ENCODE measurements at regions not wholly inside any gene's neighbourhood (a gene's known extent, or its start where the extent isn't known, plus 50 kb on each side); places are given as distances from the start of the nearest gene placed in this dataset.

DNA sequence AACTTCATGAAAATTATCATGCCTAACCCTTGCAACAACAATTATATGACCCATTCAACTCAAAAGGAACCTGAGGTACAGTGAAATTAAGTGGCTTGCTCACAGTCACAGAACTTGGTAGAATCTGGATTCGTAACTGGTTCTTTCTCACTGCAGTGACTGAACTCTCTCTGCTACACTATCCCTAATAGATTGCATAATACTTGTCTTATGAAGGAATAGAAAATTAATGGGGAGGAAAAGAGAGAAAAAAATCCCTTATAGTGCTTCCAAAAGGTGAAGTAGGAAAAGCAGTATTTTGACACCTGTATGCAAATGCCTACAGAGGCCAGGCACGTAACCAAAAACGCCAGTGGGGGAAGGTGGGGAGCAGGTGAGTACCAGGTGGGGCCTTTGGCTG is 186.6 kb downstream of the LY86 start:
- in situ Hi-C loops (cut with HindIII; ENCODE audit: low sequenced_read_pairs), result no loop called here

DNA sequence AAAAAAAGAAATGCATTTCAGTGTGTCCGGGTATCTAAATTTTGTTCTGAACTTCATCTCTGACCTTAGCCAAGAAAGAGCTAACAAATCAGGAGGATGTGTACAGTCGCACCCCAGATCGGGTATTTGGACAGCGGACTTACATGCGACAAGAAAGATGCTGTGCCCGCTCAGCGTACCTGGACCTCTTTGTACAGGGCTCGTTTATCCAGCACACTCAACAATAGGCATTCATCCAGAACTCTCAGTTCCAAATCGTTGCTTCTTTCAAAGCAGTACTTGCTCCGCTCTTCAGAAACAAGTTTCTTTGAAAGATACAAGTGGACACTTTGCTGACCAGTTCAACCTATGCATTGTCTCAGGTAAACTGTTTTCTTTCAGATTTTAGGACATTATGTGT is 191.7 kb downstream of the LY86 start:
- in situ Hi-C loops (cut with HindIII; ENCODE audit: low sequenced_read_pairs), result loop anchor here (5.0 kb wide), 1 partner anchor 58 kb away; no protein-coding TSS in a partner anchor

DNA sequence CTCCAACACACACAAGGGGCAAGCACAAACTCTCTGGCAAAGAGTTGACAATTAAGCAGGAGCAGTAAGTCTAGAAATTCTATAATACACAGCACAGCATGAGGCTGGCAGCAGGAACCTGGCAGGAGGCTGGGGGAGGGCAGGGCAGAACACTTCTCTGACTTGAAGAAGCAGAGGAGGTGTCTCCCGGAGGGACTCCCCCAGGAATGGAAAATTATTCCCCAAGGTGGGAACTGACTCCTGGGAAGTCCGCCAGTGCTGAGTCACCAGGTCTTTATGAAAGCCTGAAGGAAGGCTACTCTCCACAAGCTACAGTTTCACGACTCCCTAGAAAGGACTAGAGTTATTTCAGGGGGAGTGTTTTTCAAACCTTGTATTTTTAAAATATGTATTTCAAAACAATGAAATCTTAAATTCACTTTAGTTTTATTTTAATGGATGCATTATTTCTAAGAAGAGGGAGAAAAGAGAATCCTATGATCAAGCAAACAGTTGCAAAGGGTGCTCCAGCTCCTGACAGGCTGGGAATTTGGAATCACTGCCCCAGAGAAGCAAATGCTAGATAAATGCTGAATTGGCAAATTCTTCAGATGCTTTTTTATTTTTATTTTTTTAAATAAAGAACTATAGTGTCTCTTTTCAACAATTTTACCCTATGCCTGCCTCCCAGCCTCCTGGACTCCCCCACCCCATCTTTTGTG is 192.8 kb downstream of the LY86 start:
- in situ Hi-C loops (cut with HindIII; ENCODE audit: low sequenced_read_pairs), result loop anchor here (5.0 kb wide), 1 partner anchor 59 kb away; no protein-coding TSS in a partner anchor

DNA sequence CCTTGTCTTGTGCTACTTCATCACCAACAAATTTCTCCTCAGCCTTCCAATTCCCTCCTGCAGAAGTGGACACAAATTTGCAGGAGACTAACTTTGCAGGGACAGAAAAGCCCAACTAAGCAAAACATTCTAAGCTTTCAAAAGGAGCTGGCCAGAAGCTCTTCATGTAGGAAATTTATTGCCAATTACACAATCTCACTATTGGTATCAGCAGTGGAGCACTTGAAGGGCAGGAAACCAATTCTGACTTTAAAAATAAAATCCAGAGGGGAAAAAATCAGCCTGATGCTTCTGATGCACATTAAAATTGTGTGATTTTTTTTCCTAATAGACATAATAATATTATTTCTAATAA is 193.3 kb downstream of the LY86 start:
- in situ Hi-C loops (cut with HindIII; ENCODE audit: low sequenced_read_pairs), result loop anchor here (5.0 kb wide), 1 partner anchor 60 kb away; no protein-coding TSS in a partner anchor

DNA sequence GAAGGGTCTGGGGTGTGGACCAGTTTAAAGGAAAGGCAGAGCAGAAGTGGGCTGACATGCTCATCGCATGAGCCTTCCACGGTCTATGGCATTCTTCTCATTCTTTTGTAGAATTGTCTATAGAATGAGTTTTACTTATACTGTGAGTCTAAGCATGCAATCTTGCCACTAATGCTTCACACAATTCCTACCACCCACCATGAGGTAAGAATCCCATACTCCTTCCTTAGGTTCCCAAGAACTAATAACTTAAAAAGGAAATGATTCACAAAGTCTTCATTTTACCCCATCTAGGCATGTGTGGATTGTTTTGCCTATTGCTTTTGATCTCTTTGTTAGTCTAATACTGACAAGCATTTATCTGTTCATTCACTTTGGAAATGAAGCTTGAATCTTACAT is 195.2 kb downstream of the LY86 start:
- in situ Hi-C loops (cut with HindIII; ENCODE audit: low sequenced_read_pairs), result loop anchor here (5.0 kb wide), 1 partner anchor 61 kb away; no protein-coding TSS in a partner anchor

DNA sequence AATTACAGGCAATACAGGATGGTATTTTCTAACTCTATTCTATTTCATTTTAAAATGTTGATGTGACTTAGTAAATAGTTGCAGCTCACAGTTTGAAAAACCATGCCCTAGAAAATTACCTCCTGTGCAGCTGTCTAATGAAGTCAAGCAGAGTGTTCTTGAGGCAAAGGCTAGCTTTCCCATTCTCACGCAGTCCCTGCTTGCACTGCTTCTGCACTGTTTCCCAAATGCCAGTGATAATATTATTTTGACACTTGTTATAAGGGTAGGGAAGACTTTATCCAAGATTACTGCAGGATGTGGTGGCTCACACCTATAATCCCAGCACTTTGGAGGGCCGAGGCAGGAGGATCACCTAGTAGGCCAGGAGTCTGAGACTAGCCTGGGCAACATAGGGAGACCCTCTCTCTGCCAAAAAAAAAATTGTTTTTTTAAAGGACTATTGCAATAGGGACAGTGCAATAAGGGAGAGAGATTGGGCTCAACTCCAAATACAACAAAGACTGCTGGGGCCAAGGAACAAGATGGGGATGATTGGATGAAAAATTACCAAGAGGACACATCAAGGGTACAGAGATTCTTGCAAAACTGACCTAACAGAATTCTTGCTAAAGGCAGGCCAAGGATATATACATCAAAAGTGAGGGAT is 196.1 kb downstream of the LY86 start:
- in situ Hi-C loops (cut with HindIII; ENCODE audit: low sequenced_read_pairs), result loop anchor here (5.0 kb wide), 1 partner anchor 62 kb away; no protein-coding TSS in a partner anchor

DNA sequence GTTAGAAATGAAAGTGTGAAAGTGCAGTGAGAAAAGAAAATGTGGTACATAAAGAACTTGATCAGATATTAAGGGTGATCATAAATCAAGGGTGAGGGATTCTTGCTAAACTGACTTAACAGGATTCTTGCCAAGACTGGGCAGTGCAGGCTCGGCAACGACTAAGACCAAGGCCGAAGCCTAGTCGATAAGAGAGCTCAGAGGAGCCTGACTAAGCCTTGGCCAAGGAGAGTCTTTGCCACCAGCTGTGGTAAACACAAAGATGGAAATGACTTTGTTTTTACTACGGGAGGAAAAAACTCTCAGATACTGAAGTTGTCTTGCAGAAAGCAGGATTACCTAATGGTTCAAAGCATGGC is 196.6 kb downstream of the LY86 start:
- in situ Hi-C loops (cut with HindIII; ENCODE audit: low sequenced_read_pairs), result no loop called here

DNA sequence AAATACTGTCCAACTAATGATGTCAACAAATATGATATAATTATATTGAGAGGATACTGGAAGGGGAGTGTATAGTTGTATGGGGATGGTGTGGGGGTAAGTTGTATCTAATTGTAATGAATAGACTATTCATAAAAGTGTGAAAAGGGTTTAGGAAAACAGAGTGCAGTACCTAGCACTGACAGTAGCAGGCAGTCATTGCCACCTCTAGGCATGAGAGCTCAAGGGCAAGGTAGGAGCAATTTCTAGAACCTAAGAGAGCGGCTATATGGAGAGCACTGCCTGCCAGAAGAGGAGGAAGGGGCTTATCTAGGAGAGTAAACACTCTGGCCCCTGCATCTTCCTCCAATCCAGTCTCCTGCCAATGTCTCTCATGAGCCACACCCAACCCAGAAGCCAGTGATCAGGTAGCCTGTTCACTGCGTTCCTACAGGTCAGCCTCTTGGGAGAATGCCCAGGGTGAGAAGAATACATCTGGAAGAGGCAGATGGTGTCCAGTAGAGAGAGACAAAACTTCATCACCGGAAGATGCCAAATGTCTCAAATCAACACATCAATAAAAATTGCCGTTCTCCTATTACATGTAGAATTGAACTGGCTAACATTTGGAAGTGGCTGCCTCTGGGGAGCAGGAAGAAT is 200.0 kb downstream of the LY86 start:
- in situ Hi-C loops (cut with HindIII; ENCODE audit: low sequenced_read_pairs), result no loop called here

DNA sequence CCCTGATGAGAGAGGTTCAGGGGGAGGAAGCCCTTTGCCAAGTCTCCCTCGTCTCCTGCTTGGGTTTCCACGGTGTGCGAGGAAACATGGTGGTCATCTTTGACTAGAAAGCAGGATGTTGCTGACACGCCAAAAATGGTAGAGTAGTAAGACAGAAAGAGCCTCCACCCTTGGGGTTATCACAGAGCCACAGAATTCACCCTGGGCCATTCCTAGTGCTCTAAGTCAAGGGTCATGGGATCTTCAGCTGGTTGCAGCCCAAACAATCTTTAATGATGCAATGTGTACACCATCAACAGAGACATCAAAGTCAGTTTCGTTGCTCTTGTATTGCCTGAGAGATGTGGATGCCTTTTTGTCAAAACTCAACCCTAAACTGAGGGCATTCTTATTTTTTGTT is 201.9 kb downstream of the LY86 start:
- in situ Hi-C loops (cut with HindIII; ENCODE audit: low sequenced_read_pairs), result no loop called here

DNA sequence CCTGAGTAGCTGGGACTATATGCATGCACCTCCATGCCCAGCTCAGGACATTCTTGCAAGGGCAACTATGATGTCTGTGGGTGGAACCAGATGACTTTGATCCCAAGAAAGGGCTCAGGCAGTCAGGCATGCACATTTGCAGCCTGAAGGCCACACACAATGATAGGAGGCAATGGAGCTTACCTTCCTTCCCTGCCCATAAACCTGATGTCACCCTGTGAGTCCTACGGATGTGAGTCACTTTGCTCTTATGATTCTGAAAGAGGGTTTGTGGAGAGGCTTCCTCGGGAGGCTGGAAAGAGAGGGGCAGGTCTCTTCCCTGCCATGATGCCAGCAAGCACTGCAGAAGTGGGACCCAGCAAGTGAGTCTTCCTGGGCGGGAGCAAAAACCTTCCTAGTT is 202.4 kb downstream of the LY86 start:
- in situ Hi-C loops (cut with HindIII; ENCODE audit: low sequenced_read_pairs), result no loop called here

DNA sequence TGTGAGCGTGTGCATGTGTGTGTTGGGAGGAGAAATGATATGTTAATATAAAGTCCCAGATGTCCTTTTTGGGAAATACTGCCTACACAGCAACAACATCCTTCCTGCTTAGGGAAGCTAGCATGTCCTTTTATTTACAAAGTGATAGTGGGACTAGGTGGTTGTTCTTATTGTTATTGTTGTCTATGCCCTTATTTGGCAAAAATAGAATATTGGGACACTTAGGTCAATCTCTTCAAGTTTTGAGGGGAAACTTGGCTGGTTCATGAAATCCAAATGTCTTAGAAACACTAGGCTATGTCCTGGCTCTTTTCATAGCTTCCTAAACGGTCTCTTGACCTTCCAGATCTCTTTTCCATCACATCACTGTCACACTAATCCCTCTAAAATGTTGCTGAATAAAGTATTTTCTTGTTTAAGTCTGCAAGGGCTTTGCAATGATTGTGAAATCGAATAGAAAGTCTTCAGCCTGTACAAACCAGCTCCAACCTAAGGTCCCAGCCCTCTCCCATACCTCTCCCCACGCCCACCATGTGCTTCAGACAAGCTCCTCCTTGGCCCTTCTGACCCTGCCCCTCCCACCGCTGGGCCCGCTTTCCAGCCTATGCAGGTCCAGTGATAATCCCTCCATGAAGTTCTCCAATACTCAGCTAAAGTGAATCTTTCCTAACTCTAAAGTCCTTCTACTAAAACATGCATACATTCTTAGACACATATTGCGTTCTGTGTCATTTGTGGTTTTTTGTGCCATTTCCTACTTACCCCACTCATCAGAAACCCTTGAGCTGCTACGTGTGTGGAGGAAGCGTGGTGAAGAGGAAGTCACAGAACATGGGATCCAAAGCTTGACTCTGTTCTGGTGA is 205.1 kb downstream of the LY86 start:
- in situ Hi-C loops (cut with HindIII; ENCODE audit: low sequenced_read_pairs), result no loop called here

DNA sequence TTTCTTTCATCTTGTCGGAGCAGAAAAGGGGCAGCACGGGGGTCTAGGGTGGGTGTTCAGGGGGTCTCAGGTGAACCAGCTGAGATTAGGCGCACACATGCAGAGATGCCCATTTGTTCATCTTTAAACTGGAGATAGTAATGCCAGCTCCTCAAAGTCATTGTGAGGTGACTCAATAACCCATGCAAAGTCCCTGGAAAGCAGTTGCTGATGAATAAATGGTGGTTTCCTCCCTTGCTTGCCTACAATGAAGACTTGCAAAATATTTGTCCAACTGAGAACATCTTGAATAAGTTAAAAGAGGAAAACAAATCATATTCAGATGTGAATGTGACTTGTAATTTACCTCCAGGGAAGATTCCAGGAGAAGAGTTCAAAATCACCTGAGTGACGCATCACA is 206.9 kb downstream of the LY86 start:
- in situ Hi-C loops (cut with HindIII; ENCODE audit: low sequenced_read_pairs), result no loop called here

DNA sequence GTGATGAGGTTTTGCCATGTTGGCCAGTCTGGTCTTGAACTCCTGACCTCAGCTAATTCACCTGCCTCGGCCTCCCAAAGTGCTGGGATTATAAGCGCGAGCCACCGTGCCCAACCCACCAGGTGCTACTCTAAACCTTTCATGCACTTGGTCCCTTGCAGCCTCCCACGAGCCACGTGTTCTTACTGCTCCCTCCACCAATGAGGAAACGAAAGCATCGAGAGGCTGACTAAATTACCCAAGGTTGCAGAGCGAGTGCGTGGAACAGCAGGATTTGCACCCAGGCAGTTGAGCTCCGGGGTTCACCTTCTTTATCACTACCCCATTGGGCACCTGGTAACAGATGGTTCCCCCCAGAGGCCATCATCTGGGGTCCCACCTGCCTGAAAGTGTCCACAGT is 208.3 kb downstream of the LY86 start:
- in situ Hi-C loops (cut with HindIII; ENCODE audit: low sequenced_read_pairs), result no loop called here

DNA sequence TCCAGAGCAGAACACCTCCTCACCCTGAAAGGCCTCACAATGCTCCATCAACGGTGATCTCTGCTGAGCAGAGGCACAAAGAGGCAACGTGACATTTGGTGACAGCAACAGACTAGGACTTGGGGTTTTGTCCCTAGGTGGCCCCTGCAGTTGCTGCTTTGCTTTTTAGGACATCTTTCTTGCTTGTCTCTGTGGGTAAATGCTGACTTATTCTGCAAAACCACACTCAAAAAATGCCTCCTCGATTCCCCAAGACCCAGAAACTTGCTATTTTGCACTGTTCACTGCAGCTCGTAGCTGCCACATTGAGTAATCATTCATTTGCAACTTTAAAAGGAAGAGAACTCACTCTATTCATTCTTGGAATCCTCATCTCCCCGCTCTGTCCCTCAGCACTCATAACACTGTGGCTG is 209.9 kb downstream of the LY86 start:
- in situ Hi-C loops (cut with HindIII; ENCODE audit: low sequenced_read_pairs), result no loop called here

DNA sequence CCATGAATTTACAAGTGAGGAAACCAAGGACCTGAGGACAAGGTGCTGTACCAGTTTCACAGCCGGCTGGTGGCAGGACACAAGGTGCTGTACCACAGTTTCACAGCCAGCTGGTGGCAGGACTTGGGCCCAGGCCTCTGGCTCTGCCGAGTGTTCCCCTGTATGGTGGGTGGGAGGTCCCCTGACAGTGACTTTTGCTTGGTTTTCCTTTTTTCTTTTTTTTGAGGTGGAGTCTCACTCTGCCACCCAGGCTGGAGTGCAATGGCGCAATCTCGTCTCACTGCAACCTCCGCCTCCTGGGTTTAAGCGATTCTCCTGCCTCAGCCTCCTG is 212.4 kb downstream of the LY86 start:
- in situ Hi-C loops (cut with HindIII; ENCODE audit: low sequenced_read_pairs), result loop anchor here (5.0 kb wide), 1 partner anchor 41 kb away; no protein-coding TSS in a partner anchor

DNA sequence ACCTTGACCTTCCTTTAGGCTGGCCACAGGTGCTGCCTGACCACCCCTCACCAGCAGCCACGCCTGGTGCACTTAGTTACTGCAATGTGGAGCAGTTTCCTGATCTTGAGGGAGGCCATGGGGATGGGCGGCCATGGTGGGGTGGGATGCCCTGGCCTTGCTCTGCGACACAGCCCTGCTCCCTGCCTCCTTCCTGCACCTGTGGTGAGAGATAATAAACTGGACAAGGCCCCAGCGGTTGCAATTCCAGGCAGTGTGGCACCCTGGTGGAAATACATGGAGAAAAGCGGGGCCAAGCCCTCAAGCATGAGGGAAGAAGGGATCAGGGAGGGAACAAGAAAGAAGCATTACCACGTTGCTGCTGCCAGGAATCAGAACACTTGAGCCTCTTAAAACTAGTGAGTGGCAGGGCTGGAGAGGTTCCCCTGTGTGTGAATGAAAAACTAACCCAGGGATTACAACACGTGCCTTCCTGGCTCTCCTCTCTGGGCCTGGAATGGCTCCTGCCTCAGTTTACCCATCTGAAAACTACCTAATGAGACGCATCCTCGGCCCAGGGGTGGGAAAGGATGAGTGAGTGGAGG is 213.2 kb downstream of the LY86 start:
- in situ Hi-C loops (cut with HindIII; ENCODE audit: low sequenced_read_pairs), result loop anchor here (5.0 kb wide), 1 partner anchor 41 kb away; no protein-coding TSS in a partner anchor

DNA sequence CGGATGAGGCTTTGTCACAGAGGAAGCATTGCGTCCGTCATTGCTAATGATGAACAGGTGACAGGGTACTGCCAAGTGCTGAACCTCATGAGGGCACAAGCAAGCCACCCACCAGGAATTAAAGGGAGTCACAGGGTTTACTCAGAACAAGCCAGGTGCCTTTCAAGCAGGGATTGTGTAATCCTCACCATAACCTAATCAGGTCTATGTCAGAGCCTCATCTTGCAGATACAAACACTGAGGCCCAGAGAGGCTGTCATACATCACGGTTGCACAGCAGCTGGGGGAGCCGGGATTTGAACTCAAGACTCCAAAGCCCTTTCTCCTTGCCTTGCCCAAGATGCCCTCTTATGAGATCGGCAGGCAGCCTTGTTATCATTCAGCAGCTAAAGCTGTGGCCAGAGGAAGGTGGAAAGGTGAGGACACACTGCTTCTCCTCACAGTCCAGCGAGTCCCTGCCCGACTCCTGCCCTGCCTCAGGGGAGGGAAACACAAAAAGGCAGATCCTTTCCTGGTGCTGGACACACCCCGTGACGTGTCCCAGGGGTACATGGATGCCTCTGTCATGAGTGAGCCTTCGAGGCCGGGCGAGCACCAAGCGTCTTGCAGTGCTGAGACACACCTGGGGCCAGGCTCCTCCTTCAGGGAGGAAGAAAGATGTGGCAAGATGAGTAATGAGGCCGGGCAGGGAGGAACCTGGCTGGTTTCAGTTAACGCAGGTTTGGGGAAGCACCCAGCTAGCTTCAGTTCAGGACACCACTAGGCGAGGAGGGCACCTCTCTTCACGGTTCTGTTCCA is 214.9 kb downstream of the LY86 start:
- in situ Hi-C loops (cut with HindIII; ENCODE audit: low sequenced_read_pairs), result loop anchor here (5.0 kb wide), 1 partner anchor 39 kb away; no protein-coding TSS in a partner anchor

DNA sequence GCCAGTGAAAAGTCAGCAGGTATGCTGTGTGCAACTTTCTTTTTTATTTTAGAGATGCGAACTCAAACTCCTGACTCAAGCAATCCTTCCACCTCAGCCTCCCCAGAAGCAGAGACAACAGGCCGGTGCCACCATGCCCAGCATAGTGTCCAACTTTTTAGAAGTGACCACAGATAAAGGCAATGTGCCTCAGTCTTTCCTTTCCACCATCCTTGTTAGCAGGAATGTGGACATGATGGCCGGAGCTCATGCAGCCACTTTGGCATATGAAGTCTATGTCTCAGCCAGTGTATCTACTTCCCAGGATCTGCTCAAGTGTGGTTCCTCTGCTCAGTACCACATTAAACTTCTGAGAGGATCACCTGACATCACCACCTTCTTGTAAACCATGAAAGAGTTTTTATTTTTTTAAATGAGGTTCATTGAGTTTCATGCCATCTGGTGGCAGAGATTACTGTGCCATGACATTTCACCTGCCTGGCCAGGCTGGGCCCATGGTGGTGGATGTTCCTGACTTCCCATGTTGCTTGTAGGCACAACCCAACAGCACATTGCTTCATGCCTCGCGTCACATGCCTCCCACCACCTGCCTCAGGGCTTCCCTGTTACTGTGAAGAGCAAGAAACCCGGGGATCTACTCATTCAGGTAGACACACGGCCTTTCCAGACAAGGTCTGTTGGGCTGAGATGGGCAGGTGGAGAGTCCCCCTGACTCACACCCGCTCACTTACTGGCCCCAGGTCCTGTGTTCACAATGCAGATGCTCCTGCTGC is 216.5 kb downstream of the LY86 start:
- in situ Hi-C loops (cut with HindIII; ENCODE audit: low sequenced_read_pairs), result loop anchor here (5.0 kb wide), 1 partner anchor 37 kb away; no protein-coding TSS in a partner anchor

DNA sequence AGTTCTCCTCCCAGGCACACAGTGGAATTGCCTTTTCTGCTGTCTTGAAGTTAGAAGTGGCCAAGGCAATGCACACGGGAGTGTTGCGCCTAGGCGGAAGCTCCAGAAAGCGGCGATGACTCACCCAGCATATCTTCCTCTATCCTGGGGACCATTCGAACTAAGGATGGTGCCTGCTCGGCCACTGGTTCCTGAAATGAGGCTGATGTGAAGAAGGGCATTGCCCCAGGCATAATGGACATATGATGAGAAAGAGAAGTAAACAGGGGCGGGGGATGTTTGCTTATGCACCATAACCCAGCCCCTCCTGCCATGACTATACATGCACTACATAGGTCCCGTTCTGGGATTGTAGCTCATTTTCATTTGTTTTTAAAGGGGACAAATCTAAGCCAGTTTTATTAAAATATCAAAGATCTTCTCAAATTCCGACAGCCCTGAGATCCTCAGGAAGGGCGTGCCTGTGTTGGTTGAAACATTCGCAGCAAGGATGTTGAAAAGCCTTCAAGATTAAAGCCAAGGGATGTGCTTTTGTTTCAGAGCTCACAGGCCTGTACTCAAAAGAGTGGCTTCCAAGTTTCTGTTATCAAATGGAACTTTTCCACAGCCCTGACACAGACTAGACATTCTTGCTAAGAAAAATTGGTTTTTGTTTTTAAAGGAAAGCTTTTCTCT is 218.5 kb downstream of the LY86 start:
- in situ Hi-C loops (cut with HindIII; ENCODE audit: low sequenced_read_pairs), result no loop called here
